Ishikawa (cell line): ENCODE measurements at regions not wholly inside any gene's neighbourhood (a gene's known extent, or its start where the extent isn't known, plus 50 kb on each side); places are given as distances from the start of the nearest gene placed in this dataset.

Experiments used
- CEBPB ChIP-seq: IDR thresholded peaks from 2 replicates; pipeline ENCODE4 v1.6.1; 2012
- CREB1 ChIP-seq: IDR thresholded peaks from 2 replicates; pipeline ENCODE4 v1.6.1; 2012; ENCODE audit warnings: low read depth
- EGR1 ChIP-seq: IDR thresholded peaks from 2 replicates; pipeline ENCODE4 v1.6.1; 2012
- EP300 ChIP-seq: IDR thresholded peaks from 2 replicates; pipeline ENCODE4 v1.6.1; 2012; ENCODE audit warnings: borderline replicate concordance
- FOXM1 ChIP-seq: IDR thresholded peaks from 2 replicates; pipeline ENCODE4 v1.6.1; 2012; ENCODE audit warnings: low read depth, borderline replicate concordance
- RAD21 ChIP-seq: IDR thresholded peaks from 2 replicates; pipeline ENCODE4 v1.6.1; 2012; ENCODE audit warnings: low read depth
- TAF1 ChIP-seq: IDR thresholded peaks from 2 replicates; pipeline ENCODE4 v1.6.1; 2012; ENCODE audit warnings: low read depth, mild to moderate bottlenecking
- TCF12 ChIP-seq: IDR thresholded peaks from 2 replicates; pipeline ENCODE4 v1.6.1; 2012; ENCODE audit warnings: low read depth
- TEAD4 ChIP-seq: IDR thresholded peaks from 2 replicates; pipeline ENCODE4 v1.6.1; 2012
- YY1 ChIP-seq: IDR thresholded peaks from 2 replicates; pipeline ENCODE4 v1.6.1; 2012; ENCODE audit warnings: low read depth
- ZBTB7A ChIP-seq: IDR thresholded peaks from 2 replicates; pipeline ENCODE4 v1.6.1; 2012; ENCODE audit warnings: low read depth
- TF ChIP-seq, protein P1 (sequence below): IDR thresholded peaks from 2 replicates; pipeline ENCODE4 v1.6.1; 2012
- TF ChIP-seq, protein P2 (sequence below): IDR thresholded peaks from 2 replicates; pipeline ENCODE4 v1.6.1; 2012; ENCODE audit warnings: low read depth, mild to moderate bottlenecking
- TF ChIP-seq, protein P3 (sequence below): IDR thresholded peaks from 2 replicates; pipeline ENCODE4 v1.6.1; 2012

DNA sequence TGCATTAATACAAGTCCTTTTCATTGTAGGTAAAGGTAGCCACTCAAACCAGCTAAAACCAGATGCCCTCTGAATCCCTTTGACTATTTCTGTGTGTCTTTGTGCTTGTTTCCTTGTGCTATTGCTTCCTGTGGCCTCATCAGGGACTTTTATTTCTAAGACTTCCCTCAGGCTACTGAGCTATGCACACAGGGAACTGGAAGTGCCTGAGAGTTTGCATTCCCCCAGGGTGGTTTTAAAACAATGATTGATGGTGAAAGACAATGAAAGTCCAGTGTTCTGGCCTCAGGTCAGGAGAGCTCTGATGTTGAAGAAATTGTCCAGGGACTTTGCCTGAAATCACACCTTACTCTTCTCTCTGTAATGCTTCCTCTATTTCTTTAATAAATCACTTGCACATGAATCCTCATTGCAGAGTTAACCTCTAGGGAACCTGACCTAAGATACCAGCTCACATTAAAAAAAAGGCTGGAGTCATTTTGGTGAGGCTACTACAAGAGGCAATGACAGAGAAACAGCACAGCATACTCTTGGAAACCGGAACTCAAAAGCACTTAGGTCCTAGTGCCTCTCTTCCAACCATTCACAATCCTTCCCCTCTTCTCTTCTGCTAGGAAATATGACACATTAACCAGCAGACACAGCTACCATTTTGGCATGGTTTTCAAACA, 158.1 kb upstream of the NREP start:
- TF ChIP-seq ZBTB7A = no peak
- TF ChIP-seq, protein P1, sequence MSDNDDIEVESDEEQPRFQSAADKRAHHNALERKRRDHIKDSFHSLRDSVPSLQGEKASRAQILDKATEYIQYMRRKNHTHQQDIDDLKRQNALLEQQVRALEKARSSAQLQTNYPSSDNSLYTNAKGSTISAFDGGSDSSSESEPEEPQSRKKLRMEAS = no peak
- no peak for TF ChIP-seq TAF1
- no peak for TF ChIP-seq CREB1
- TF ChIP-seq RAD21 = no peak
- no peak for TF ChIP-seq YY1
- TF ChIP-seq, protein P2, sequence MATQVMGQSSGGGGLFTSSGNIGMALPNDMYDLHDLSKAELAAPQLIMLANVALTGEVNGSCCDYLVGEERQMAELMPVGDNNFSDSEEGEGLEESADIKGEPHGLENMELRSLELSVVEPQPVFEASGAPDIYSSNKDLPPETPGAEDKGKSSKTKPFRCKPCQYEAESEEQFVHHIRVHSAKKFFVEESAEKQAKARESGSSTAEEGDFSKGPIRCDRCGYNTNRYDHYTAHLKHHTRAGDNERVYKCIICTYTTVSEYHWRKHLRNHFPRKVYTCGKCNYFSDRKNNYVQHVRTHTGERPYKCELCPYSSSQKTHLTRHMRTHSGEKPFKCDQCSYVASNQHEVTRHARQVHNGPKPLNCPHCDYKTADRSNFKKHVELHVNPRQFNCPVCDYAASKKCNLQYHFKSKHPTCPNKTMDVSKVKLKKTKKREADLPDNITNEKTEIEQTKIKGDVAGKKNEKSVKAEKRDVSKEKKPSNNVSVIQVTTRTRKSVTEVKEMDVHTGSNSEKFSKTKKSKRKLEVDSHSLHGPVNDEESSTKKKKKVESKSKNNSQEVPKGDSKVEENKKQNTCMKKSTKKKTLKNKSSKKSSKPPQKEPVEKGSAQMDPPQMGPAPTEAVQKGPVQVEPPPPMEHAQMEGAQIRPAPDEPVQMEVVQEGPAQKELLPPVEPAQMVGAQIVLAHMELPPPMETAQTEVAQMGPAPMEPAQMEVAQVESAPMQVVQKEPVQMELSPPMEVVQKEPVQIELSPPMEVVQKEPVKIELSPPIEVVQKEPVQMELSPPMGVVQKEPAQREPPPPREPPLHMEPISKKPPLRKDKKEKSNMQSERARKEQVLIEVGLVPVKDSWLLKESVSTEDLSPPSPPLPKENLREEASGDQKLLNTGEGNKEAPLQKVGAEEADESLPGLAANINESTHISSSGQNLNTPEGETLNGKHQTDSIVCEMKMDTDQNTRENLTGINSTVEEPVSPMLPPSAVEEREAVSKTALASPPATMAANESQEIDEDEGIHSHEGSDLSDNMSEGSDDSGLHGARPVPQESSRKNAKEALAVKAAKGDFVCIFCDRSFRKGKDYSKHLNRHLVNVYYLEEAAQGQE = no peak
- TF ChIP-seq EGR1 = no peak
- no peak for TF ChIP-seq TEAD4
- no peak for TF ChIP-seq FOXM1
- TF ChIP-seq EP300 = no peak
- TF ChIP-seq CEBPB = no peak
- TF ChIP-seq, protein P3, sequence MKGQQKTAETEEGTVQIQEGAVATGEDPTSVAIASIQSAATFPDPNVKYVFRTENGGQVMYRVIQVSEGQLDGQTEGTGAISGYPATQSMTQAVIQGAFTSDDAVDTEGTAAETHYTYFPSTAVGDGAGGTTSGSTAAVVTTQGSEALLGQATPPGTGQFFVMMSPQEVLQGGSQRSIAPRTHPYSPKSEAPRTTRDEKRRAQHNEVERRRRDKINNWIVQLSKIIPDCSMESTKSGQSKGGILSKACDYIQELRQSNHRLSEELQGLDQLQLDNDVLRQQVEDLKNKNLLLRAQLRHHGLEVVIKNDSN = no peak
- TF ChIP-seq TCF12 = no peak
